Spleen (tissue), 7 donors: ENCODE measurements at regions not wholly inside any gene's neighbourhood (a gene's known extent, or its start where the extent isn't known, plus 50 kb on each side); places are given as distances from the start of the nearest gene placed in this dataset.

Experiments
- POLR2A ChIP-seq, 3 donors: fragments of 450-650 bp; IDR thresholded peaks; one replicate each; pipeline ENCODE4 v1.5.1; 2017; ENCODE audit warnings: antibody characterized with exemption in 3 of 3, mild to moderate bottlenecking in 1 of 3
- TF ChIP-seq, protein P1 (sequence below), 11 experiments: fragments of 200-600 bp in 7 of 11; fragments of 450-650 bp in 4 of 11; sonication (generic) in 4 of 11; IDR thresholded peaks in 8 of 11; conservative IDR thresholded peaks in 3 of 11; 1 replicate in 7 of 11; 2 replicates in 4 of 11; pipeline versions ENCODE4 v1.4.0 to v1.8.0; 2016 to 2021; ENCODE audit warnings: antibody characterized with exemption in 11 of 11, inconsistent platforms in 4 of 11, mild to moderate bottlenecking in 1 of 11
- donor health status: DM: no; HTN: no; CAD: no; lungs with moderate emphysema.
- donor health status: DM: no; HTN: no; CAD: no.
- donor health status: DM: no; HTN: no; CAD: no.

DNA sequence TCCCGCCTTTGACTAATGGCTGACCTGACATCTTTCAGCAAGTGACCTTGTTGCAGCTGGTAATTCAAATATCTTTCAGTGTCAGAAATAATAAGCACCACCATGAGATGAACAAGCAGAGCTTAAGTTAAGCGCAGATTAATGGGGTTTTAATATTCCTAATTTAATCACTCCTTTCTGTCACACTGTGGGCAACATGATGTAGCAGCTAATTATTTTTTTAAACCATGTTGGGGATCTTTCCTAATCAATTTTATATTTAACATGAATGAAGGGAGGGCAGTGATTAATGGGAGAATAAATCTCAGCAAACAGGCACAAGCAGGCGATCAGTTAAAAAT, 353.6 kb upstream of the TNRC6C start:
- TF ChIP-seq POLR2A (IDR thresholded peaks at IDR 0.05): no peak
- TF ChIP-seq, protein P1, sequence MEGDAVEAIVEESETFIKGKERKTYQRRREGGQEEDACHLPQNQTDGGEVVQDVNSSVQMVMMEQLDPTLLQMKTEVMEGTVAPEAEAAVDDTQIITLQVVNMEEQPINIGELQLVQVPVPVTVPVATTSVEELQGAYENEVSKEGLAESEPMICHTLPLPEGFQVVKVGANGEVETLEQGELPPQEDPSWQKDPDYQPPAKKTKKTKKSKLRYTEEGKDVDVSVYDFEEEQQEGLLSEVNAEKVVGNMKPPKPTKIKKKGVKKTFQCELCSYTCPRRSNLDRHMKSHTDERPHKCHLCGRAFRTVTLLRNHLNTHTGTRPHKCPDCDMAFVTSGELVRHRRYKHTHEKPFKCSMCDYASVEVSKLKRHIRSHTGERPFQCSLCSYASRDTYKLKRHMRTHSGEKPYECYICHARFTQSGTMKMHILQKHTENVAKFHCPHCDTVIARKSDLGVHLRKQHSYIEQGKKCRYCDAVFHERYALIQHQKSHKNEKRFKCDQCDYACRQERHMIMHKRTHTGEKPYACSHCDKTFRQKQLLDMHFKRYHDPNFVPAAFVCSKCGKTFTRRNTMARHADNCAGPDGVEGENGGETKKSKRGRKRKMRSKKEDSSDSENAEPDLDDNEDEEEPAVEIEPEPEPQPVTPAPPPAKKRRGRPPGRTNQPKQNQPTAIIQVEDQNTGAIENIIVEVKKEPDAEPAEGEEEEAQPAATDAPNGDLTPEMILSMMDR (IDR thresholded peaks at IDR 0.05 in 8 of 11, conservative IDR thresholded peaks at IDR 0.05 in 3 of 11): no peak
